ENCODE measurements at regions not wholly inside any gene's neighbourhood (a gene's known extent, or its start where the extent isn't known, plus 50 kb on each side); places are given as distances from the start of the nearest gene placed in this dataset.

DNA sequence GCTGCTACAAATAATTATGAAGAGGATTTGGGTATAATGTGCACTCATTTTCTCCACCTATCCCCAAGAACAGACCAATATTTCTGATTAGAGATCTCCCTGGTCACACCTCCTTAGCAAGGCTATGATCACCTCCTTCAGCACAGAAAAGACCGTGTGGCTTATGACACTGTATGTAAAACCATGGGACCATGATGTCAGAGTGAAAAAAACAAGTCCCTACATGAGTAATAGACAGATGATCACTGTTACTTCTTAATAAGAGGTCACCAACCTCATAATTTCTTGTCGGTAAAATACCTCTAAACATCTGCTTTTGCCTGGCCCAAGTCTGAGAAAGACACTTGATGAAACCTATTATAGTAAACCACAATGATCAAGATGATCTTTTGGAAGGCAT is 330.6 kb upstream of the F9 start:
- H3K9me3 Mint-ChIP-seq (ENCODE audit: insufficient read depth) = no peaks in the 10 kb centered on the region
- H3K4me1 Mint-ChIP-seq = peaks cover 4% of the 10 kb centered on the region
- Histone ChIP-seq H4K20me1 (ENCODE audit: control insufficient read depth, insufficient read depth, low read length, poor library complexity, severe bottlenecking) (no peaks in the 10 kb centered on the region), H3K4me3 (ENCODE audit: control extremely low read depth in 1 of 5, extremely low read depth in 1 of 5, insufficient read depth in 1 of 5, low read depth in 2 of 5, low read length in 4 of 5) (no peak overlapping the region), H3K27me3 (replicated peaks in 1 of 4; ENCODE audit: control extremely low read depth in 1 of 4, control insufficient read depth in 3 of 4, insufficient read depth in 4 of 4, low read length in 3 of 4) (peaks cover 0 to 5% (median 2%) of the 10 kb centered on the region in 4 experiments), H2AFZ (ENCODE audit: insufficient read depth, low read depth, low read length, poor library complexity, severe bottlenecking) (no peak overlapping the region), H3K9me3 (ENCODE audit: control extremely low read depth in 1 of 3, control insufficient read depth in 2 of 3, insufficient read depth in 1 of 3, low read length in 2 of 3) (no peaks in the 10 kb centered on the region), H3K79me2 (ENCODE audit: control insufficient read depth, insufficient read depth, low read length) (no peaks in the 10 kb centered on the region), H3K4me1 (ENCODE audit: control insufficient read depth in 2 of 2, insufficient read depth in 2 of 2, low read length in 2 of 2) (no peaks in the 10 kb centered on the region), H3K27ac (ENCODE audit: low read length in 2 of 2) (no peak overlapping the region), H3K36me3 (replicated peaks in 1 of 2; ENCODE audit: control extremely low read depth in 1 of 2, control insufficient read depth in 1 of 2, extremely low read depth in 1 of 2, insufficient read depth in 2 of 2, low read length in 1 of 2) (no peaks in the 10 kb centered on the region), H3K9ac (ENCODE audit: low read length) (no peak overlapping the region), H3K4me2 (replicated peaks; ENCODE audit: low read depth, low read length, poor library complexity, severe bottlenecking) (no peak overlapping the region)
- CTCF ChIA-PET = no interaction called here
- no peak overlapping the region for H3K27ac Mint-ChIP-seq
- peaks cover 44% of the 10 kb centered on the region for H3K27me3 Mint-ChIP-seq
- DNase-seq = no peak
- H3K4me3 Mint-ChIP-seq = no peak overlapping the region
- POLR2A ChIA-PET = no interaction called here
- ATAC-seq (ENCODE audit: low read depth) = no peak
- intact Hi-C loops (cut with micrococcal nuclease) = no loop called here
- no peak for TF ChIP-seq EZH2 (IDR thresholded peaks at IDR 0.05; ENCODE audit: borderline replicate concordance, insufficient read depth, low read depth, low read length, poor library complexity, severe bottlenecking)
- TF ChIP-seq, protein P1, sequence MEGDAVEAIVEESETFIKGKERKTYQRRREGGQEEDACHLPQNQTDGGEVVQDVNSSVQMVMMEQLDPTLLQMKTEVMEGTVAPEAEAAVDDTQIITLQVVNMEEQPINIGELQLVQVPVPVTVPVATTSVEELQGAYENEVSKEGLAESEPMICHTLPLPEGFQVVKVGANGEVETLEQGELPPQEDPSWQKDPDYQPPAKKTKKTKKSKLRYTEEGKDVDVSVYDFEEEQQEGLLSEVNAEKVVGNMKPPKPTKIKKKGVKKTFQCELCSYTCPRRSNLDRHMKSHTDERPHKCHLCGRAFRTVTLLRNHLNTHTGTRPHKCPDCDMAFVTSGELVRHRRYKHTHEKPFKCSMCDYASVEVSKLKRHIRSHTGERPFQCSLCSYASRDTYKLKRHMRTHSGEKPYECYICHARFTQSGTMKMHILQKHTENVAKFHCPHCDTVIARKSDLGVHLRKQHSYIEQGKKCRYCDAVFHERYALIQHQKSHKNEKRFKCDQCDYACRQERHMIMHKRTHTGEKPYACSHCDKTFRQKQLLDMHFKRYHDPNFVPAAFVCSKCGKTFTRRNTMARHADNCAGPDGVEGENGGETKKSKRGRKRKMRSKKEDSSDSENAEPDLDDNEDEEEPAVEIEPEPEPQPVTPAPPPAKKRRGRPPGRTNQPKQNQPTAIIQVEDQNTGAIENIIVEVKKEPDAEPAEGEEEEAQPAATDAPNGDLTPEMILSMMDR (IDR thresholded peaks at IDR 0.05) = no peak
- WGBS (ENCODE audit: insufficient coverage) = no CpG with 5 or more reads among the region's 2 CpGs

DNA sequence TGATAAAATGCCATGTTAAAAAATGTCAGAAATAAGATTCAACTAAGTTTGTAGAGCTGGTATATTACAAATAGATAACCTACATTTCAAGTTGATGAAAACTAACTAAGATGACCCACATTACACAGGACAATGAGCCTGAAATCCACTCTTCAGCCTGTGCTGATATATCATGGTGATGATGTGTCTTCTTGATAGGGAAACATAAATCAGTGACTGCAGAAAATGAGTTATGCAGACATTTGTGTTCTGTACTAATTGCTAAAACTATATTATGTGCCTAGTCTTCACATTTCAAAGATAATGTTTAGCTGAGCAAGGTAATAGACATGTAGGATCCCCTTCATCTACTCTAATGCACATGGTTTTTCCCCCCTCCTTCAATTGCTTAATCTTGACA is 331.6 kb upstream of the F9 start:
- ChIA-PET POLR2A (no interaction called here), CTCF (no interaction called here)
- Histone ChIP-seq H3K9ac (ENCODE audit: low read length) (no peak overlapping the region), H3K4me3 (ENCODE audit: control extremely low read depth in 1 of 5, extremely low read depth in 1 of 5, insufficient read depth in 1 of 5, low read depth in 2 of 5, low read length in 4 of 5) (no peak overlapping the region), H3K4me2 (replicated peaks; ENCODE audit: low read depth, low read length, poor library complexity, severe bottlenecking) (no peak overlapping the region), H3K9me3 (ENCODE audit: control extremely low read depth in 1 of 3, control insufficient read depth in 2 of 3, insufficient read depth in 1 of 3, low read length in 2 of 3) (no peaks in the 10 kb centered on the region), H3K4me1 (ENCODE audit: control insufficient read depth in 2 of 2, insufficient read depth in 2 of 2, low read length in 2 of 2) (no peaks in the 10 kb centered on the region), H3K79me2 (ENCODE audit: control insufficient read depth, insufficient read depth, low read length) (no peaks in the 10 kb centered on the region), H2AFZ (ENCODE audit: insufficient read depth, low read depth, low read length, poor library complexity, severe bottlenecking) (no peak overlapping the region), H3K27me3 (replicated peaks in 1 of 4; ENCODE audit: control extremely low read depth in 1 of 4, control insufficient read depth in 3 of 4, insufficient read depth in 4 of 4, low read length in 3 of 4) (peaks cover 0 to 8% (median 2%) of the 10 kb centered on the region in 4 experiments), H3K27ac (ENCODE audit: low read length in 2 of 2) (no peak overlapping the region), H4K20me1 (ENCODE audit: control insufficient read depth, insufficient read depth, low read length, poor library complexity, severe bottlenecking) (no peaks in the 10 kb centered on the region), H3K36me3 (replicated peaks in 1 of 2; ENCODE audit: control extremely low read depth in 1 of 2, control insufficient read depth in 1 of 2, extremely low read depth in 1 of 2, insufficient read depth in 2 of 2, low read length in 1 of 2) (no peaks in the 10 kb centered on the region)
- intact Hi-C loops (cut with micrococcal nuclease) = no loop called here
- peaks cover 49% of the 10 kb centered on the region for H3K27me3 Mint-ChIP-seq
- ATAC-seq (ENCODE audit: low read depth) (no peak), DNase-seq (no peak)
- no peak overlapping the region for H3K4me3 Mint-ChIP-seq
- no peaks in the 10 kb centered on the region for H3K9me3 Mint-ChIP-seq (ENCODE audit: insufficient read depth)
- TF ChIP-seq, protein P1 (IDR thresholded peaks at IDR 0.05) = no peak
- TF ChIP-seq EZH2 (IDR thresholded peaks at IDR 0.05; ENCODE audit: borderline replicate concordance, insufficient read depth, low read depth, low read length, poor library complexity, severe bottlenecking) = no peak
- peaks cover 2% of the 10 kb centered on the region for H3K4me1 Mint-ChIP-seq
- no peak overlapping the region for H3K27ac Mint-ChIP-seq
